HG03280 (cell line): ENCODE measurements at regions not wholly inside any gene's neighbourhood (a gene's known extent, or its start where the extent isn't known, plus 50 kb on each side); places are given as distances from the start of the nearest gene placed in this dataset.

Experiments used
- ATAC-seq: cut with Tn5 transposase; IDR thresholded peaks from one replicate; pipeline ENCODE4 v1.9.1; 2021; ENCODE audit warnings: mild to moderate bottlenecking, moderate library complexity; ENCODE audit not compliant: unreplicated experiment

DNA sequence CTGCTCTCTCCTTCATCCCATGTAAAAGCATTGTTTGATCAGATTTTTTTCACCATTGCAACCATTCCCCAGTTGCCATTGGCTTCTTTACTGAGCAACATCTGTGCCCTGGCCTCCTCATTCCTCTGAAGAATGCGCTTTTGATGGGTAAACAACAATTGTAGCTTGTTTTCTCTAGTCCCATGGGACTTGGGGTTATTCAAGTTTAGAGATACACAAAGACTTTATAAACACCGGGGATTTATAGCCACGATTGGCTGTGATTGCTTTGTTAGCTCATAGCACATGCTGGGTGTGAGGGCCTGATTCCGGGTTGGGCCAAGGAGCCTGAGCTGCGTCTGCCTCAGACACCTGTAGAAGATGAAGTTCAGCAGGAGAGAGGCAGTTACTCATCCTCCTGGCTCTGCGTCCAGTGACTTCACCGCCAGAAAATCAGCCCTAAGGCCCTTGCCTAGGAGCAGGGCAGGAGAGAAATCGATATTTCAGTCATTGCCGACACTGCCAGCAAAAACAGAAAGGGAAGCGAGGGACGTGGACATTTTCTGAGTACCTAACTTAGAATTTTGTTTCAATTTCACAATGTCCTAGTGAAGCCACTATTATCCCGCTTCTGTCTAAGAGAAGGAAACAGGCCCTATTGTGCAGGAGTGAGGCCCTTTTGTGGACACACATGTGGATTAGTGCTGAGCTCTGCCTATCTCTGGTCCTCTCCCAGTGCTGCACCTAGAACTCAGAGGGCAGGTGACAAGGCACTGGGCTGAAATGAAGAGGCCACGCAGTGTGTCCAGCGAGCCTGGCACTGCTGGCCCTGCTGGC lies 159.8 kb upstream of the USP24 start:
- no peak for ATAC-seq

DNA sequence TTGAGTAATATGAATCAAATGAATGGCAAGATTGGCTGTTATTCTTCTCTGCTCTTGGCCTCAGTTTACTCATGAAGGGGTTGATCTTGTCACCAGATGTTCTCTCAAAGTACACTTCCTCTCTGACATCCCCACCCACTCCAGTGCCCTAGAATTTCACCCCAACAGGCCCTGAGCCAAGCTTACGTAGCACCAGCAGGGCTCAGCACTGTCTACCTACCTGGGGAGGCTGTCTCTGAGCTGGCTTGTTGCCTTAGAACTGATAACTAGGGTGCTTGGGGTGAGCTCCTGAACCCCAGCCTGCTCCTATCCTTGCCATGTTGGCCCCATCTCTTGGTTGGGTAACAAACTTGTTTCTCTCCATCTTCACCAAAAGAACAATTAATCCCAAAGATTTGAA lies 159.1 kb upstream of the USP24 start:
- ATAC-seq = no peak

DNA sequence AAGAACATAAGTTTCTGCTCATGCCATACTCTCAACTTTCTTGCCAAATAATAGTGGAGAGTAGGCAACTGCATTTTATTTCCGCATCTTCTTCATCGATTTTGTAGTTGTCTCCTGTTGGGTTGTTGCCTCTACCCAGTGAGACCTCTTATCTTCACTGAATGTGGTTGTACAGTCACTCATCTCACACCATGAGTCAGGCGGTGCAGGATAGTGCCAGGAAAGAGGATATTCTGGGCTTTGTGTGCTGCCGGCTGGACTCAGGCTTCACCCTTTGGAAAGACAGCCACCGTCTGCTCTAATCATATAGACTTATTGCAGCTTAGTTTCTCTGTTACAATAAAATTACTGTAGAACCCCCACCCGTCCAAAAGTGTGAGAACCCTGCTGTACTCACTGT lies 154.3 kb upstream of the USP24 start:
- no peak for ATAC-seq

DNA sequence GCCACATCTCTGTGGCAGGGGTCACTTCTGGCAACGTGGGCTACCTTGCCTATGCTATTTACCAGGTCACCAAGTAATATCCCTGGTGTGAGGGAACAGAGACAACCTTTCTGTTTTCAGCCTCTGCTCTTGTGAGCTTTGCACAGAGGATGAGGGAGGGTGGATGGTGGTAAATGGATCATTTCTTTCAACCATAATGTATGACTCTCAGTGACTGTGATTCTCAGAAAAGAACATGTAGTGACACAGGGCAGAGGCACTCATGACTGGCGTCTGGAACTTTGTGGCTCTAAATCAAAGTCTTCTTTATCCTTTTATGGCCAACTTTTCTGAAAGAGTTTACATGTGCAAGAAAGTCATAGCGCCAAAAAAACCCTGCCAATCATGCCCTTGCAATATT lies 153.5 kb upstream of the USP24 start:
- ATAC-seq = no peak

DNA sequence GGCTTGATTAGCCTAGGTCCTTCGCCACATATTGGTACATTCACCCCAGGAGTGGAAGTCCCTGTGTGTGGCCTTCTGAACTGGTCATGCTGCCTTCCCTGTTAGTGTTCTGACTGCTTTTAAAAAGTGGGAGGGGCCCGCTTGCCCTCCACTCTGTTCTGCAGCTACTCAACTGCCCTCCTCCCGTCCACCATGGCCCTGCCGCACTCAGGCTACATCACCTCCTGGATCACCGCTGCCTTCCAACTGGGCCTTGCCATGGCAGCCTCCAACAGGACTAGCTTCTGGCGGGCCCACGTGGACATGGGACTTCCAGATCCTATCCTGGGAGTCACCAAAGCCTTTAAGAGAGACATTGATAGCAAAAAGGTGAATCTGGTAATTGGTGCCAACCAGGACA lies 152.1 kb upstream of the USP24 start:
- ATAC-seq = no peak

DNA sequence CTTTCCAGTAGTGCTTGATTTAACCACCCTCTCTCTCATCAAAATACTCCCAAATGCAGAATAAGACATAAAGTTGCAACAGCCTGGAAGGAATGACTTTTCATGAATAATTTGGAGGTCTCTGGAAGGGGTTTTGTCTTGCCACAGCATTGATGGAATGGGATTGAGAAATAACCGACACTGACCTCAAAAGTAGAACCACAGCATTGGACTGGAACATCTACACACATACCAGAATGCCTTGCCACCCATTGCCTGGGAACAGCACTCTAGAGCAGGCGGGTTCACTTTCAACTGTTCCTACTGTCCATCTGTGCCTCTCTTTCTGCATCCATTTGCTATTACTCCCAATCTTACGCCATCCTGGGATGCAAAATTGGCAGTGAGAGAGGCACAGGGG lies 149.1 kb upstream of the USP24 start:
- ATAC-seq = no peak

DNA sequence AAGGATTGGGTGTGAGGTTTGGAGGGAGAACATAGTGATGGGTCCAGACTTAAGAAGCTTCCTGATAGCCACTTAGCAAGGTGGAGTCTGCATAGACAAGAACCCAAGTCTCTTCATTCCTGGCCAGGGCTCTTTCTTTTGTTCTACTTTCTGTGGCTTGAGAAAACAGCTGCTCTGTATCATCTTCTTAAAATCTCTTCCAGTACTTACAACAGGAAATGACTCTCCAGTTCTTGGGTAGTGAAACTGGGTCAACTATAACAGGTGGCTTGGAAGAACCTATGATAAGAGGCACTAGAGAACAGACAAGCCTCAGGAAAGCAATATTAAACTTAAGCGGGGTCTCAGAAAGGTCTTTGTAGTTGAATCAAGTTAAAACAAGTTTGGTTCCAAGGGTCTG lies 148.1 kb upstream of the USP24 start:
- no peak for ATAC-seq

DNA sequence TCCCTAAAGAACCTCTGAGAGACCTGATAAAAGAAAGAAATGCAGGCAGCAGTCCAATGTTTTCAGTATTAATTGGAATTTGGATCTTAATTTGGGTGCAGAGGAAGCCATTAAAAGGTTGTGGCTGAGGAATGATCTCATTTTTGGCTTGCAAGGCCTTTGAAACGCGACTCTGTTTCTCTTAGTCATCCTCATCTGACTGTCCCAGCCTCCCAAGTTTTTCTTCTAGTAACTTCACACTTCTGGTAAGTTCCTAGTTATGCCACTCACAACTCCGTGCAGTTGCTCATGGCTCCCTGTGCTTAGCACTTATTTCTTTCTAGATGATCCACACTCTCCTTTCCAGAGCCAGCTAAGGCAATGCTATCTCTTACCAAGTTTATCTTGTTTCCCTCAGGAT lies 147.4 kb upstream of the USP24 start:
- no peak for ATAC-seq

DNA sequence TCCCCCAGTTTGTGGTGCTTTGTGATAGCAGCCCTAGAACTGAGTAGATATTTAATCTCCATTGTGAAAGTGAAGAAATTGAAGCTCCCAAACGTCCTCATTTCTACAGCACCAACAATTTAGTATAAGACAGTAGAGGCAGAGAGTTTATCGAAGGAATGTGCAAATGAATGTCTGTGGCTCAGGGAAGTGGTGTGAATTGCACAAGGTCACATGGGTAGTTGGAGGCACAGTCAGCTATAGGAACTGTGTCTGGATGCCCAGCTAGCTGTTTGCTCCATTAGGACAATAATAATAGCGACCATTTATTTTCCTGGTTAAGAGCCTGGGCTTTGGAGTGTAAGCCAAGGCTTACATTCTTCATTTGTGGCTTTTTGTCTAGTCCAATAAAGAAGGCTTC lies 144.4 kb upstream of the USP24 start:
- ATAC-seq = no peak

DNA sequence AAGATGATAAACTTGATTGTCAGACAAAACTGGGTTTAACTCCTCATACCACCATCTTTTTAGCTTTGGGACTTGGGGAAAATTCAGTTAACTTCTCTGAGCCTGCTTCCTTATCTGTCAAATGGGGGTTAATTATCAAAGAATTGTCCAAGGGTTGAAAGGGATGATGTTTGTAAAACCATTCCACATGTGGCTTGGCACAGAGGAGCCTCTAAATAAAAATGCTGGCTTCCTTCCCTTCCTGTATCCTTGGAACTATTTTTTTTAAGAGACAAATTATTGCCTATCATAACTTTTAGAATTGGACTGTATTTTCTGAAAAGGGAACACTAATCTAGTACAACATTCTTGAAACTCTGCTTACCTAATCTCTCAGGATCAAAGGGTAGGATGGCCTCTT lies 143.4 kb upstream of the USP24 start:
- no peak for ATAC-seq

DNA sequence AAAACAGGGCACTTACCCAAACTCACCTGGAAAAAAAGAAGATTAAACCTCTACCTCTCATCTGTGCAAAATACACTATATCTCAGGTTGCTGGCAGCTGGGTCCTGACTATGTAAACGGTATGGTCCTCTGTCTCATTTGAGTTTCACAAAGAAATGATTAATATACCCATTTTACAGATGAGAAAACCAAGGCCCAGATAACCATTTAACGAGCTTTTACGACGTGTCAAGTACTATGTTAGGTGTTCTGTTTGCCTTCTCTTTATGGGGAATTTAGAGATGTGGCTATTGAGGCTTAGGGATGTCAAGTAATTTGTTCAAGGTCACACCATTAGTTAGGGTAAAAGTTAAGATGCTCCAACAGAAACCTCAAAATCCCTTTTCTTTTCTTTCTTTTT lies 140.4 kb upstream of the USP24 start:
- ATAC-seq = no peak

DNA sequence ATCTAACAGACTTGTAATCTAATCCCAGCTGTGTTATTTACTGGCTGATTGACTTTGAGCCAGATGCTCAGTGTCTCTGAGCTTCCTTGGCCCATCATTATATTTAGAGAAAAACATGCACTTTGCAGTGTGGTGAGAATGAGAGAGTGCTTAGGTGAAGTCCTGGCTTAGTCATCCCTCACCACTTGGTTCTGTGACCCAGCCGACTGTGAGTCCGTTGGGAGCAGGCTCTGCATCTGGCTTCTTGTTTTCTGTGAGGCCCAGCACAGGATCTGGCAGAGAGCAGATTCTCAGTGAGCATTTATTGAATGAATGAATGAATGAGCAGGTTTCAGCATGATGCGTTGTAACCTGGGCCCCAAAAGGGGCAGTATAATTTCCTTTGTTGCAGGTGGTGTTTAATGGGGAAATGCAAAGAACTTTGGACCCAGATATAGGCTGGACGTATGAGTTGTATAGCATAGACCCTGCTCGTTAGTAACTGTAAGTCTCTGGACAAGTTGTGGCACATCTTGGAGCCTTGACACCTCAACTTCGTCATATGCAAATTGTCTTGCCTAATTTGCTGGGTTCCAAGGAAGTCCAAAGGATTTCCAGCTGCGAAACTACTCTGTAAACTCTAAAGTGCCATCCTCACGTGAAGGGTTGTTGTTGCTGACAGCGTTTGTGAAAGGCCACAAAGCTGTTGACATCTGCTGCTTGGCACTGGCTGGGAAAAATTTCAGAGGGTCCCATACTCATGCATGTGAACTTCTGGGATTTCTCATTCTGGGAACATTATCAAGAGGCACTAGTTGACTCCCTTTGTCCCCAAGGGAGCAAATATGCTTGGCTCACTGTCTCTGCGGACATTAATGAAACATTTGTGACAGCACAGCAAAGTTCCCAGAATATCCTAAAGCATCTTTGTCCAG lies 138.8 kb upstream of the USP24 start:
- ATAC-seq = no peak

DNA sequence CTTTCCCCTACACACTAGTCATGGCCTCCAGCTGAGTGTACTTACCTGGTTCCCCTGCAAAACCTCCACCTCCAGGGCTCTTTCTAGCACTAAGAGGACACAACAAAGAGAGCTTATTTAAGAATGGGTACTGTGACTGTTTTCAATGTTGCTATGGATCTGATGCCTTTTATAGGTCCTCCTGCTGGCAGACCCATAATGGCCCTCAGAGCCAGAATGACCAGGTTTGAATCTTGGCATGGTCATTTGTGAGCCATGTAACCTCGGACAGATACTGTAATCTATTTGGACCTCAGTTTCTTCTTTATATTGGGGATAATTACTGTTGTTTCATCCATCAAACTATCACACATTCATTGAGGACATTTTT lies 137.6 kb upstream of the USP24 start:
- ATAC-seq = no peak

DNA sequence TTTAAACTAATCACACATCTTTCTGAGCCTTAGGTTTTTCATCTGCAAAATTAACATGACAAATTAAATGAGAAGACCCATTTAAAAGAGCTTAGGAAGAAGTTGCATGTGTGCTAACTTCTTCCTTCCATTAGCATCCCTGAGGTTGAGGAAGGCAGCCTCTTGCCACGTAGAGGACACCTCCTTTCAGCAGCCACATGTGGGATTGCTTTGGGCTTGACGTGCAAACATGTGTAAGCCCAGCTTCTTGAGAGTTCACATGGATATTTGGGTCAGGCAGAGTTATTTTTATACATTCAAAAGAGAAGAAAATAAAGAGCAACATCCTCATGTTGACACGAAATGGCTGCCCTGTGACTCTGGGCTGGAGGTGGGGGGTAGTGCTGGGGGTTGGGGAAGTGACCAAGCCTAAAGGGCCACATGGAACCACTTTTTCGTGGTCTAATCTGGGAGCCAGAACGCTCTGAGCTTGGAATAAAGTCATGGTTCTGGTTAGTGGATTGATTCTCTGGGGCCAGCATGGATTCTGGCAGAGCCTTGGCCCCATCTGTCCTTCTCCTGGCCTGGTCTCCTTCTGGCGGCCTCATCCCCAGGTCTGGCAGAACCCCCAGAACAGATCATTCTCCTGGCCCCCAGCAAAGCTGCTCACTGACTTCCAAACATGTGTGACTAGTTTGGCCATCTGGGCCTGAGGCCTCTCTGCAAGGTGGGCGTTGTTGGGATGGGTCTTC lies 137.1 kb upstream of the USP24 start:
- ATAC-seq = no peak

DNA sequence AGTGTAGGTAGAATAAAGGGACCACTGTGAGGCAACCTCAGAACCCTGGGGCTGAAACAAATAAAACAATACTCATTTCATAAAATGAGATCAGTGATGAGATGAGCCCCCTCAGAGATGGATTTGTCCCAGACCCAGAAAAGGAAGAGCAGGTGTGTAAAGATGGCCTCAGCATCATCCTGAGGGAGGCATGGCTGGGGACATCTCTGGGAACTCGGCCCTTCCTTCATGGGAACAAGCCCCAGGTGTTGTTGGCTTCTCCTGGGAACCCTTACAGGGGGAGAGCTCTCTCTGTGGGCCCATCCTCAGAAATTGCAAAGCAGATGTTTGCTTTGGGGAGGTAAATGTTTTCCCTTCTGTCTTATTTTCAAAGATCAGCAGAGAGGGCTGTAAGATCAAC lies 133.2 kb upstream of the USP24 start:
- no peak for ATAC-seq

DNA sequence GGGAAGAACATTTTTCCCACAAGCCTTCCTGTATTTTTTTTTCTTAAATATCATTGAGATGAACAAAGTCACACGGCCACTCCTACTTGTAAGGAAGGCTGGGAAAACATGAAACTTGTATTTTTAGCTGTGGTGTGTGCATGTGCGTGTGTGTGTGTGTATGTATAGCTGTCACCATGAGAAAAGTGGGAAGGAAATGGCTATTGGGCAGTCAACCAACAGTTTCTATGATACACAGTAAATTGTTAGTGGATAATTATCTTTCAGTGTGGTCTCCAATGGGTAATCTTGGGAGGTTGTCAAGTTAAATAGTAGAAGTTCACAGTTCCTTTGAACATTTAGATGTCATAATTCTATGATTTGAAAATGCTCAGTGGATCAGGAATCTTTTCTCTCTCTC lies 132.7 kb upstream of the USP24 start:
- no peak for ATAC-seq

DNA sequence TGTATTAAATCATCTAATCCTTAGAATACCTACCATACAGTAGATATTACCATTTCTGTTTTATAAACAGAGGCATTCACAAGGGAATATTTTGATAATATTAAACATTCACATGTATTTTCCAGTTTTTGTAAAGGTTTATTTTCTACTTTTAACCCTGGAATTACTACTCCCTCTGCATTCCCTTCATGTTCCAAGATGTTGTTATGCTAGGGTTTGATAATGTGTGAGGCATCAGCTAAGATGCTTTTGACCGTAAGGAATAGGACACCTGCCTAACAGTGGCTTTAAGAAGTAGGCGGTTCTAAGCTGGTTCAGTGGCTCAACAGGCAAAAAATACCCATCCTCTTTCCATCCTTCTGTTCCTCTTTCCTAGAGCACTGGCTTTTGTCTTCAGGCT lies 131.9 kb upstream of the USP24 start:
- no peak for ATAC-seq

DNA sequence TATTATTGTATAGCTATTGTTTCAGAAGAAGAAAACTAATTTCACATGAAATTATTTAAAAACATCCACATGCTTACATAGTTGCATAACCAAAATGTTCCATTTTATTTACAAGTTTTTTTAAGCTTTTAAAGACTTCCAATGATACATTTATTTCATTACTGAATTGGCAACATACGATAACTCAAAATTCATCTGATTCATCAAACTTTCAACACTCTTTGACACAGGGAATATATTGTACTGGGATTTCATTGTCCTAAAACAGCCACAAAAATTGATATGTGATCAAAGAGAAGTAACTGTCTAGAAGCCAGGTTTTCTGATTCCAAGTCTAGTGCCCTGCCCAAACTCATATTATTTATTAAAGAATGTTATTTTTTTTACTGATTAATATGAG lies 131.4 kb upstream of the USP24 start:
- no peak for ATAC-seq

DNA sequence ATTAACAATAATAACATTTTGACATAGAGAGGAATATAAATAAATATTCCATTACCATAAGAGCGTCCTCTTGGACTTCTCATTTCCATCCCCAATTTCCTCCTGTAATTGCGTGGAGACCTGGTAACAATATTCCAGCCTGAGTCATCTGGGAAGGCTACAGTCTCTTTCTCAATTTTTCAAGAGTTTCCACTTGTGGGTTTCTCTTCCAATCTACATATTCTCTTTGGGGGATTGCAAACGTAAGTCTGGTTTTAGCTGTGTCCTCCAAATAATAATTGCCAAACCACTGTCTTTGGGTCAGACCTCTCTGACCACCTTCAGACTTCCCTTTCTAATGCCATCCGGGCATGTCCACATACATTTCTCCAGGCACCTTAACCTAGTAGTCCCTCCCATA lies 124.5 kb upstream of the USP24 start:
- ATAC-seq = no peak

DNA sequence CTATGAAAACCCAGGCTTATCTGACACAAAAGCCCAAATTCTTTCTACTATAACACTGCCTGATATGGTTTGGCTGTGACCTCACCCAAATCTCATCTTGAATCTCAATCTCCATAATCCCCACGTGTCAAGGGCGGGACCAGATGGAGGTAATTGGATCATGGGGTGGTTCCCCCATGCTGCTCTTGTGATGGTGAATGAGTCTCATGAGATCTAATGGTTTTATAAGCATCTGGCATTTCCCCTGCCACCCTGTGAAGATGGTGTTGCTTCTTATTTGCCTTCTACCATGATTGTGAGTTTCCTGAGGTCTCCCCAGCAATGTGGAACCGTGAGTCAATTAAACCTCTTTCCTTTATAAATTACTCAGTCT lies 123.3 kb upstream of the USP24 start:
- ATAC-seq = no peak

DNA sequence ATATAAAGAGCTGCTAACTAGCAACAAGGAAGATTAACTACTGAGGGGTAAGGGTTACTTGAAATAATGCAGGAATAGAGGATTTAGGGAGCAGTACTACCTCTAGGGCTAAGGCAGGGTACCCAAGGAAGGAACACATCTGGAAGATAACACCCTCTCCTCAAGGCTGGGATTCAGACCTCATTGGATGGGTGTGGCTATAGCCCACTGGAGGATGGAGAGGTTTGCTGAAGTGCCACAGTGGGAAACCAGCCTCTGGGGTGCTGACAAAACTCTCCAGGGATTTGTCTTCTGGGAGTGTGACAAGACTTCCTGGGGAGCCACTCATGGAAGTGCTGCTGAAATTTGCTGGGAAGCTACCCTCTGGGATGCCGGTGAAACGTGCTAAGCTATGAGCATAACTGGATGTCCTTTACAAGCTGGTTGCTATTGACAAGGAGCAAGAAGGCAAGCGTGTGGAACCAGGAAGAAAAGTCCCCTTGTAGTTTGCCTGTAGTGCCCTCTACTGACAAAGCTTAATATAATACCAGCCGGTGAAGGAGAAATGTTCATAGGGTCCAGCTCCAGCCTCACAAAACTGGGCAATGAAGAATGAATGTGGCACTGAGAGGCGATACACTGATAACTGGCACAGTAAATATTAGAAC lies 122.8 kb upstream of the USP24 start:
- no peak for ATAC-seq
